B cell (primary cell): ENCODE measurements at regions not wholly inside any gene's neighbourhood (a gene's known extent, or its start where the extent isn't known, plus 50 kb on each side); places are given as distances from the start of the nearest gene placed in this dataset.

ENCODE experiments used
- CTCF ChIP-seq: fragments of 200-600 bp; IDR thresholded peaks from one replicate; pipeline ENCODE4 v1.8.0; 2022; ENCODE audit warnings: antibody characterized with exemption, mild to moderate bottlenecking
- EZH2 ChIP-seq: IDR thresholded peaks from 2 replicates; pipeline ENCODE4 v1.6.1; 2012; ENCODE audit warnings: borderline replicate concordance, low read depth, mild to moderate bottlenecking, moderate library complexity, low read length; ENCODE audit not compliant: insufficient read depth, poor library complexity, severe bottlenecking

- TF ChIP-seq CTCF, result no peak
- TF ChIP-seq EZH2, result no peak
Observed at GRCh38 chr1:222161676-222162075, 386.2 kb downstream of the HHIPL2 start.
